ENCODE measurements at regions not wholly inside any gene's neighbourhood (a gene's known extent, or its start where the extent isn't known, plus 50 kb on each side); places are given as distances from the start of the nearest gene placed in this dataset.

DNA sequence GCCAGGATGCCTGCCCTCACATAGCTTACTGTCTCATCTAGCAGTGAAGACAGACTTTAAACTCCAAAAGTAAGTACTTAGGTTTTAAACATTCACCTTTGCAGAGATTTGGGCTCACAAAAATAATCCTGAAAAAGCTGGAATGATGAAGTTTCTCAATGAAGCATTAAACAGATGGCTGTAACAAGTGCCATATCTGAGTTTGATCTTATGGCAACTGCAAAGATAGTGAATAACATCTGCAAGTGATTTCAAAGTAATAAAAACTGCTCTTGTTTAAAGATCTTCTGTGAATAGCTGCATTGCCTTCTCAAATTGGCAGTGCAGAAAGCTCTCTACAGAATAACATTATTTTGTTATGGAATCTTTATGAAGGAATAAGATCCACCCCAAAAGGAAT, 271.2 kb upstream of the SMIM31 start:
- Histone ChIP-seq H3K9me3 (no peaks in the 10 kb centered on the region), H3K27me3 (no peaks in the 10 kb centered on the region), H3K4me3 (no peak overlapping the region), H3K4me1 (peaks cover 0 to 22% (median 0%) of the 10 kb centered on the region in 3 donors), H3K27ac (no peak overlapping the region), H3K36me3 (no peaks in the 10 kb centered on the region)
- DNase-seq, result no peak
- TF ChIP-seq, protein P1, sequence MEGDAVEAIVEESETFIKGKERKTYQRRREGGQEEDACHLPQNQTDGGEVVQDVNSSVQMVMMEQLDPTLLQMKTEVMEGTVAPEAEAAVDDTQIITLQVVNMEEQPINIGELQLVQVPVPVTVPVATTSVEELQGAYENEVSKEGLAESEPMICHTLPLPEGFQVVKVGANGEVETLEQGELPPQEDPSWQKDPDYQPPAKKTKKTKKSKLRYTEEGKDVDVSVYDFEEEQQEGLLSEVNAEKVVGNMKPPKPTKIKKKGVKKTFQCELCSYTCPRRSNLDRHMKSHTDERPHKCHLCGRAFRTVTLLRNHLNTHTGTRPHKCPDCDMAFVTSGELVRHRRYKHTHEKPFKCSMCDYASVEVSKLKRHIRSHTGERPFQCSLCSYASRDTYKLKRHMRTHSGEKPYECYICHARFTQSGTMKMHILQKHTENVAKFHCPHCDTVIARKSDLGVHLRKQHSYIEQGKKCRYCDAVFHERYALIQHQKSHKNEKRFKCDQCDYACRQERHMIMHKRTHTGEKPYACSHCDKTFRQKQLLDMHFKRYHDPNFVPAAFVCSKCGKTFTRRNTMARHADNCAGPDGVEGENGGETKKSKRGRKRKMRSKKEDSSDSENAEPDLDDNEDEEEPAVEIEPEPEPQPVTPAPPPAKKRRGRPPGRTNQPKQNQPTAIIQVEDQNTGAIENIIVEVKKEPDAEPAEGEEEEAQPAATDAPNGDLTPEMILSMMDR (IDR thresholded peaks at IDR 0.05), result no peak
- no peak for TF ChIP-seq POLR2A (IDR thresholded peaks at IDR 0.05)
- intact Hi-C loops (cut with DNase I), result no loop called here

DNA sequence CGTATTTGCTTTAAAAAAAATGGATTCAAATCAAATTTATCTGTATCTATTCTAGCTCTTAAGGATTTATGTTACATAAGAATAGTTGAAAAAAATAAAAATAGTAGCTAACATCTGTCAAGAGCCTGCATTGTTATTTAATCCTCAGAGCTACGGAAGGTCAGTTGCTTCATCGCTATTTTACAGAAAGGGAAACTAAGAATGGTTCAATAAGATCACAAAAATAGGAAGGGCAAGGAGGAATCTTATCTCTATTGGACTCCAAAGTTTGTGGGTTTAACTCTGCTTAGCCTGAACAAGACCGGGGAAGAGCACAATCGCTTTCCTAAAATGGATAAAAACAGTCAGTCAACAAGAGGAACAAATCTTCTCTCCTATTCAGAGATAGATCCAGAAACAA, 270.2 kb upstream of the SMIM31 start:
- H3K27ac ChIP-seq, result no peak overlapping the region
- WGBS, 2 donors, result 51 to 58% methylated on average over 5 of the region's 5 CpGs
- peaks cover 0 to 32% (median 0%) of the 10 kb centered on the region in 3 donors for H3K4me1 ChIP-seq
- H3K36me3 ChIP-seq, result no peaks in the 10 kb centered on the region
- DNase-seq, result no peak
- no peak overlapping the region for H3K4me3 ChIP-seq
- H3K9me3 ChIP-seq, result no peaks in the 10 kb centered on the region
- no peak for TF ChIP-seq POLR2A (IDR thresholded peaks at IDR 0.05)
- TF ChIP-seq, protein P1 (IDR thresholded peaks at IDR 0.05), result no peak
- intact Hi-C loops (cut with DNase I), result no loop called here
- H3K27me3 ChIP-seq, result no peaks in the 10 kb centered on the region

DNA sequence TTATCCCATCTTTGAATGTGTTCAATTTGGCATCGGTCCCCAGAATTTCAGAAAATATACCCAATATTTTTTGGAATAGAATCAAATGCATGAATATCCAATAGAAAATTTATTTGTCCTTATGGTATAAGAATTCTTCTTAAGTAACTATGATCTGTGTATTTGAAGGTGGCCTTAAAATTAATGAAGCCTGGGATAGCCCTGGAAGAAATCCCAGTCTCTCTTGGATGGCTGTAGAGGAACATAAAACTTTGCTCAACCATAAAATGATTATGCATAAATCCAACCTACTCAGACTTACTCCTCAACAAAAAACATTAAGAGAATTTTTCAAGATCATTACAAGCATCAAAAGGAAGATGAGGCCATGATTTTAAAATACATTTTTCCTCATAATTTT, 269.4 kb upstream of the SMIM31 start:
- Histone ChIP-seq H3K9me3 (no peaks in the 10 kb centered on the region), H3K4me3 (no peak overlapping the region), H3K4me1 (peaks cover 0 to 32% (median 0%) of the 10 kb centered on the region in 3 donors), H3K27me3 (no peaks in the 10 kb centered on the region), H3K36me3 (no peaks in the 10 kb centered on the region), H3K27ac (no peak overlapping the region)
- DNase-seq, result no peak
- TF ChIP-seq, protein P1 (IDR thresholded peaks at IDR 0.05), result no peak
- WGBS, 2 donors, result 63 to 65% methylated on average over 1 of the region's 1 CpG
- intact Hi-C loops (cut with DNase I), result no loop called here

DNA sequence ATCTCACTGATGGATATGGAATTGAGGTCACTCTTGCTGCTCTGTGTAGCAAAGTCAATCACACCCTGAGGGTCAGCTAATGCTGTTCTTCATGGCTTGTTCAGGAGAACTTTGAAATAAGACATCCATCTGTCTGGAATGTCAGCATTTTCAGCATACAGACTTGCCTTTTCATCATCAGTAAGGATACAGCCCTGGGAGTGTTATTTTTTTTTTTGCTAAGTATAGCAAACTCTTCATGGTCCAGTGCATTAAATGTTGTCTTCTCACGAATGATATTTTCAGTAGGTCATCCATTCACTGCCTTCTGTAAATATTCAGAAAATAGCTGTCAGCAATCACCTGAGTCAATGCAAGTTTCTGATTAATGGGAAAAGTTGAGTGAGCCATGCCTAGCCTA, 268.8 kb upstream of the SMIM31 start:
- H3K9me3 ChIP-seq, result no peaks in the 10 kb centered on the region
- no peaks in the 10 kb centered on the region for H3K27me3 ChIP-seq
- no peak overlapping the region for H3K27ac ChIP-seq
- H3K4me1 ChIP-seq, result peaks cover 0 to 32% (median 0%) of the 10 kb centered on the region in 3 donors
- 22 to 33% methylated on average over 1 of the region's 1 CpG for WGBS, 2 donors
- no peak for DNase-seq
- TF ChIP-seq, protein P1 (IDR thresholded peaks at IDR 0.05), result no peak
- no peak for TF ChIP-seq POLR2A (IDR thresholded peaks at IDR 0.05)
- H3K4me3 ChIP-seq, result no peak overlapping the region
- no peaks in the 10 kb centered on the region for H3K36me3 ChIP-seq
- intact Hi-C loops (cut with DNase I), result no loop called here

DNA sequence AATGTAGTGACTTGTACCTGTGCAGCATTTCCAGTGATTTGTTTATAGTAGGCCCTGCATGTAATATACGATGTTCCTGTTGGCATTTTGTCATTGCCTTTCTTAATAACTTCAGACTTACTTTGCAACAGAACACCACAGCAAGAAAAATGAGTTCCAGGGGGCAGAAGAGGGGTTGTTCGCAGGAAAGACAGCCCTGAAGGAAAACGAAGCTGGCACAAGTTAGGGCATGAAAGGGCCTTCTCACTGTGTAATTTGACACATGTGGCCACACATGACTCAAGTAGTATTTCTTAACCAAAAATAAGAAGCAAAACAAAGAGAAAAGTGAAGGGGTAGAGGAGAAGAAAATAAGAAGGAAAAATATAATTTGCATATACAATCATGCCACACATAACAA, 265.8 kb upstream of the SMIM31 start:
- DNase-seq, result no peak
- Histone ChIP-seq H3K27me3 (no peaks in the 10 kb centered on the region), H3K4me3 (no peak overlapping the region), H3K4me1 (peaks cover 0 to 19% (median 0%) of the 10 kb centered on the region in 3 donors), H3K27ac (no peak overlapping the region), H3K36me3 (no peaks in the 10 kb centered on the region), H3K9me3 (no peaks in the 10 kb centered on the region)
- intact Hi-C loops (cut with DNase I), result no loop called here
- WGBS, 2 donors, result 11 to 25% methylated on average over 2 of the region's 3 CpGs
- no peak for TF ChIP-seq POLR2A (IDR thresholded peaks at IDR 0.05)
- TF ChIP-seq, protein P1 (IDR thresholded peaks at IDR 0.05), result no peak
